ENCODE measurements at regions not wholly inside any gene's neighbourhood (a gene's known extent, or its start where the extent isn't known, plus 50 kb on each side); places are given as distances from the start of the nearest gene placed in this dataset.

- H3K9me3 ChIP-seq: no peaks in the 10 kb centered on the region
- no peaks in the 10 kb centered on the region for H3K27me3 ChIP-seq
- intact Hi-C loops (cut with DNase I): no loop called here
- H3K4me1 ChIP-seq: no peaks in the 10 kb centered on the region
- no peak for ATAC-seq
- H3K4me3 ChIP-seq: no peak overlapping the region
- no peak overlapping the region for H3K27ac ChIP-seq
- TF ChIP-seq, protein P1, sequence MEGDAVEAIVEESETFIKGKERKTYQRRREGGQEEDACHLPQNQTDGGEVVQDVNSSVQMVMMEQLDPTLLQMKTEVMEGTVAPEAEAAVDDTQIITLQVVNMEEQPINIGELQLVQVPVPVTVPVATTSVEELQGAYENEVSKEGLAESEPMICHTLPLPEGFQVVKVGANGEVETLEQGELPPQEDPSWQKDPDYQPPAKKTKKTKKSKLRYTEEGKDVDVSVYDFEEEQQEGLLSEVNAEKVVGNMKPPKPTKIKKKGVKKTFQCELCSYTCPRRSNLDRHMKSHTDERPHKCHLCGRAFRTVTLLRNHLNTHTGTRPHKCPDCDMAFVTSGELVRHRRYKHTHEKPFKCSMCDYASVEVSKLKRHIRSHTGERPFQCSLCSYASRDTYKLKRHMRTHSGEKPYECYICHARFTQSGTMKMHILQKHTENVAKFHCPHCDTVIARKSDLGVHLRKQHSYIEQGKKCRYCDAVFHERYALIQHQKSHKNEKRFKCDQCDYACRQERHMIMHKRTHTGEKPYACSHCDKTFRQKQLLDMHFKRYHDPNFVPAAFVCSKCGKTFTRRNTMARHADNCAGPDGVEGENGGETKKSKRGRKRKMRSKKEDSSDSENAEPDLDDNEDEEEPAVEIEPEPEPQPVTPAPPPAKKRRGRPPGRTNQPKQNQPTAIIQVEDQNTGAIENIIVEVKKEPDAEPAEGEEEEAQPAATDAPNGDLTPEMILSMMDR (IDR thresholded peaks at IDR 0.05): no peak
- no peak for TF ChIP-seq POLR2A (IDR thresholded peaks at IDR 0.05)
- no peak for DNase-seq
- no peaks in the 10 kb centered on the region for H3K36me3 ChIP-seq (replicated peaks in 1 of 2; ENCODE audit: insufficient read depth in 1 of 2, low read depth in 2 of 2)
Measured at GRCh38 chr2:14257801-14258507, 374.6 kb upstream of the LRATD1 start.

- TF ChIP-seq POLR2A (IDR thresholded peaks at IDR 0.05): no peak
- TF ChIP-seq, protein P1 (IDR thresholded peaks at IDR 0.05): no peak
- H3K4me3 ChIP-seq: no peak overlapping the region
- ATAC-seq: no peak
- H3K27me3 ChIP-seq: no peaks in the 10 kb centered on the region
- no peaks in the 10 kb centered on the region for H3K4me1 ChIP-seq
- no peak overlapping the region for H3K27ac ChIP-seq
- no peaks in the 10 kb centered on the region for H3K36me3 ChIP-seq (replicated peaks in 1 of 2; ENCODE audit: insufficient read depth in 1 of 2, low read depth in 2 of 2)
- no peak for DNase-seq
- intact Hi-C loops (cut with DNase I): no loop called here
- H3K9me3 ChIP-seq: no peaks in the 10 kb centered on the region
Measured at GRCh38 chr2:14261771-14262170, 370.7 kb upstream of the LRATD1 start.

- no peaks in the 10 kb centered on the region for H3K9me3 ChIP-seq
- intact Hi-C loops (cut with DNase I): no loop called here
- H3K27ac ChIP-seq: no peak overlapping the region
- H3K4me3 ChIP-seq: no peak overlapping the region
- DNase-seq (no peak), ATAC-seq (no peak)
- no peaks in the 10 kb centered on the region for H3K36me3 ChIP-seq (replicated peaks in 1 of 2; ENCODE audit: insufficient read depth in 1 of 2, low read depth in 2 of 2)
- no peaks in the 10 kb centered on the region for H3K27me3 ChIP-seq
- no peaks in the 10 kb centered on the region for H3K4me1 ChIP-seq
- TF ChIP-seq POLR2A (IDR thresholded peaks at IDR 0.05): no peak
- TF ChIP-seq, protein P1 (IDR thresholded peaks at IDR 0.05): no peak
Measured at GRCh38 chr2:14263053-14263452, 369.5 kb upstream of the LRATD1 start.

DNA sequence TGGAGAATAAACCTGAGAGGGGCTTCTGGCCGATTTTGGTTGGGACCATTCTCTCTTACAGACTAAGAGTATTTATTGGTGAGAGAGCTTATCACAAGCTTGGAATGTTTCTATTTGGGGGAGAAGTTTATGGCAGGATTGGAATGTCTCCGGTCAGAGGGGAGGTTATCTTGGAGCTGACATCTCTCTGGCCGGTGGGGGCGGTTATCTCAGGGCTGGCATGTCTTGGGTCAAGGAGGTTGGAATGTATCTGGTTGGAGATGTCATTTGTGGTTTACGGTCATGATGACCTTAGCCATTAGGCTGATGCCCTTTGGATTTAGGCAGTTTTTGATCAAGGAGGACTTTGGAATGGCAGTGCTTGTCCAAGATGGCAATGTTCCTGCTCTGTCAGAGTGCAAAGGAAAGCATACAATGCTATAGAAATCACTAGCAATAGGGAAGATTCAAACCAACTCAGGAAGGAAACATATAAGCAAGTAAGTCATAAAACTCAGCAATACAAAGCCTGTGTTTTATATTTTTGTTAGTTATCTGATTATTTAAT is 362.4 kb upstream of the LRATD1 start:
- H3K27ac ChIP-seq: no peak overlapping the region
- intact Hi-C loops (cut with DNase I): no loop called here
- 70 to 80% methylated on average over 5 of the region's 5 CpGs for WGBS, 2 donors
- no peak overlapping the region for H3K4me3 ChIP-seq
- no peaks in the 10 kb centered on the region for H3K9me3 ChIP-seq
- ATAC-seq: no peak
- no peaks in the 10 kb centered on the region for H3K27me3 ChIP-seq
- DNase-seq: no peak
- no peaks in the 10 kb centered on the region for H3K36me3 ChIP-seq (replicated peaks in 1 of 2; ENCODE audit: insufficient read depth in 1 of 2, low read depth in 2 of 2)
- peaks cover 9% of the 10 kb centered on the region for H3K4me1 ChIP-seq
- TF ChIP-seq, protein P1 (IDR thresholded peaks at IDR 0.05): no peak

Measured in body of pancreas (tissue), 4 donors.